IPS-20b (cell line): ENCODE measurements at regions not wholly inside any gene's neighbourhood (a gene's known extent, or its start where the extent isn't known, plus 50 kb on each side); places are given as distances from the start of the nearest gene placed in this dataset.

ENCODE experiments used
- H3K27ac ChIP-seq: one replicate; pipeline ENCODE4 v1.5.1; 2013; ENCODE audit warnings: low read length
- H3K27me3 ChIP-seq: 2 replicates; pipeline ENCODE4 v1.6.1; 2013; ENCODE audit warnings: mild to moderate bottlenecking, low read length, inconsistent platforms; ENCODE audit not compliant: insufficient read depth
- H3K36me3 ChIP-seq: 2 replicates; pipeline ENCODE4 v1.6.1; 2013; ENCODE audit warnings: low read depth, mild to moderate bottlenecking, inconsistent platforms, low read length, moderate library complexity; ENCODE audit not compliant: insufficient read depth
- H3K4me1 ChIP-seq: 2 replicates; pipeline ENCODE4 v1.6.1; 2013; ENCODE audit warnings: mild to moderate bottlenecking, control low read depth, inconsistent platforms, low read length, moderate library complexity; ENCODE audit not compliant: insufficient read depth
- H3K4me3 ChIP-seq: 2 replicates; pipeline ENCODE4 v1.5.1; 2013; ENCODE audit warnings: mild to moderate bottlenecking, low read length, inconsistent platforms
- H3K9ac ChIP-seq: 2 replicates; pipeline ENCODE4 v1.6.1; 2013; ENCODE audit warnings: low read depth, mild to moderate bottlenecking, inconsistent platforms, low read length, moderate library complexity
- H3K9me3 ChIP-seq: 2 replicates; pipeline ENCODE4 v1.6.1; 2013; ENCODE audit warnings: mild to moderate bottlenecking, low read depth, low read length, inconsistent platforms; ENCODE audit not compliant: insufficient read depth

- Histone ChIP-seq H3K36me3 (no peaks in the 10 kb centered on the region), H3K27ac (no peak overlapping the region)
These were observed 189.1 kb downstream of the BMP2 start for GRCh38 chr20:6956574-6956973.

DNA sequence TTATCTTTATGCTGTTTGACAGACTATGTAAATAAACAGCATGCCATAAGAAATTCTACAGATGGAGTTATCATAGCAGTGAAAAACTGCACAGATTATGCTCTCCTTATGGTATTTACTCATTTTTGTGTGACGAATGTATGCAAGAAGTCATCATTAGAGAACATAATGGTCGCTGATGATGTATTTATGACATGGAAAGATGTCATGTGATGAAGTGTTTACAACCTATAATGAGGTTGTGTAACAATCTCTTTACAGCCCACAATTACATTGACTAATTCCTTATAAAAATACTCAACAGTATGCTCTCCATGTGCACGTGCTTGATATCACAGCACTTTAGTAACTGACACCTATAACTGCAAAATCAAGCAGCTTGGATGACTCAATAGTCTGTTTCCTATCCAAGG, 192.4 kb downstream of the BMP2 start:
- no peaks in the 10 kb centered on the region for H3K27me3 ChIP-seq
- no peaks in the 10 kb centered on the region for H3K4me1 ChIP-seq
- H3K36me3 ChIP-seq: no peaks in the 10 kb centered on the region
- no peak overlapping the region for H3K4me3 ChIP-seq
- H3K9ac ChIP-seq: no peak overlapping the region
- no peak overlapping the region for H3K27ac ChIP-seq
- H3K9me3 ChIP-seq: no peaks in the 10 kb centered on the region

More at GRCh38 chr20:6956574-6956973, 189.1 kb downstream of the BMP2 start:
- Histone ChIP-seq H3K9ac (no peak overlapping the region), H3K4me3 (no peak overlapping the region), H3K4me1 (no peaks in the 10 kb centered on the region), H3K9me3 (no peaks in the 10 kb centered on the region; the same call in 1 of the 2 replicates), H3K27me3 (no peaks in the 10 kb centered on the region)

DNA sequence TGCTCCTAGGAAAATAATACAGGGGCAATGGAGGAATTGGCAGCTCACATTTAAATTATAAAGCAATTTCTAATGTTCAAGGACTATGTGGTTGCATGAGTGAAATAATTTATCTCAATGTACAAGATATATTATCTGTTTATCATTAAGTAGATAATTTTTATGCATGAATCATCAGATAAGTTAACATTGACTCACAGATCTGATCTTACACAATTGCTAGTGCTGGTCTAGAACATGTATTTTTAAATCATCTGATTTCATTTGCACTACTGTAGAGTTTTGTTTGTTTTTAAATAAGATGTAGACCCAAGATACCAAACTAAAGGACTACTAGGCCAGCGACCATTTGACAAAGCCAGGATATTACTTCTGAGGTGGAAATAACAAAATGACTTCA, 199.2 kb downstream of the BMP2 start:
- Histone ChIP-seq H3K4me3 (no peak overlapping the region), H3K27ac (no peak overlapping the region), H3K27me3 (no peaks in the 10 kb centered on the region), H3K4me1 (no peaks in the 10 kb centered on the region), H3K36me3 (no peaks in the 10 kb centered on the region), H3K9ac (no peak overlapping the region), H3K9me3 (no peaks in the 10 kb centered on the region)

DNA sequence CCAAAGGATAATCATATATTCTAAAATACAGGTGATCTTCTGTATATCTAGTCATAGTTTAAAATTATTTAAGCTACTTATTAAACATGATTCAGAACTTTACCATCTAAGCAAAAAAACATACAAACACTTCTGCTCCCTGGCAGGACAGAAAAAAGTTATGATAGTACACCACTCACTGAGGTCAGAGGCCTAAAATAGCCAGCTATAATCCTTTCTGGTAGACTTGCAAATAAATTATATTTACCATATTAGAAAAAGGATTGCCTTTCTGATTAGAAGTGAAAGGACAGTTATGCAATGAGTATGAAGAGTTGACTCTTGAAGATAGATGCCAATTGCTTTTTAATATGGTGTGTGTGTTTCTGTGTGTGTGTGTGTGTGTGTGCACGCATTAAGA, 207.4 kb downstream of the BMP2 start:
- no peak overlapping the region for H3K4me3 ChIP-seq
- H3K27me3 ChIP-seq: no peaks in the 10 kb centered on the region
- H3K9me3 ChIP-seq: no peaks in the 10 kb centered on the region
- H3K4me1 ChIP-seq: no peaks in the 10 kb centered on the region
- H3K9ac ChIP-seq: no peak overlapping the region
- H3K36me3 ChIP-seq: no peaks in the 10 kb centered on the region
- no peak overlapping the region for H3K27ac ChIP-seq

- Histone ChIP-seq H3K36me3 (no peaks in the 10 kb centered on the region), H3K9ac (no peak overlapping the region), H3K27ac (no peak overlapping the region), H3K9me3 (no peaks in the 10 kb centered on the region), H3K27me3 (no peaks in the 10 kb centered on the region), H3K4me3 (no peak overlapping the region), H3K4me1 (no peaks in the 10 kb centered on the region)
These were observed 207.8 kb downstream of the BMP2 start for GRCh38 chr20:6975311-6975710.

GRCh38 chr20:6976106-6976900, 208.8 kb downstream of the BMP2 start:
- Histone ChIP-seq H3K9ac (no peak overlapping the region), H3K27me3 (no peaks in the 10 kb centered on the region), H3K36me3 (no peaks in the 10 kb centered on the region), H3K4me1 (no peaks in the 10 kb centered on the region), H3K9me3 (no peaks in the 10 kb centered on the region), H3K4me3 (no peak overlapping the region), H3K27ac (no peak overlapping the region)

- Histone ChIP-seq H3K9ac (no peak overlapping the region), H3K36me3 (no peaks in the 10 kb centered on the region), H3K27me3 (no peaks in the 10 kb centered on the region), H3K4me1 (no peaks in the 10 kb centered on the region), H3K9me3 (no peaks in the 10 kb centered on the region; the same call in 1 of the 2 replicates), H3K4me3 (no peak overlapping the region), H3K27ac (no peak overlapping the region)
These were observed 212.1 kb downstream of the BMP2 start for GRCh38 chr20:6979621-6980020.

GRCh38 chr20:6993011-6993410, 225.5 kb downstream of the BMP2 start:
- H3K27me3 ChIP-seq: no peaks in the 10 kb centered on the region
- no peak overlapping the region for H3K4me3 ChIP-seq
- H3K27ac ChIP-seq: no peak overlapping the region
- H3K9ac ChIP-seq: no peak overlapping the region
- no peaks in the 10 kb centered on the region for H3K36me3 ChIP-seq
- H3K9me3 ChIP-seq: no peaks in the 10 kb centered on the region
- no peaks in the 10 kb centered on the region for H3K4me1 ChIP-seq

- Histone ChIP-seq H3K9ac (no peak overlapping the region), H3K9me3 (no peaks in the 10 kb centered on the region), H3K27ac (no peak overlapping the region), H3K36me3 (no peaks in the 10 kb centered on the region), H3K27me3 (no peaks in the 10 kb centered on the region), H3K4me1 (no peaks in the 10 kb centered on the region), H3K4me3 (no peak overlapping the region)
These were observed 226.0 kb downstream of the BMP2 start for GRCh38 chr20:6993511-6993910.

DNA sequence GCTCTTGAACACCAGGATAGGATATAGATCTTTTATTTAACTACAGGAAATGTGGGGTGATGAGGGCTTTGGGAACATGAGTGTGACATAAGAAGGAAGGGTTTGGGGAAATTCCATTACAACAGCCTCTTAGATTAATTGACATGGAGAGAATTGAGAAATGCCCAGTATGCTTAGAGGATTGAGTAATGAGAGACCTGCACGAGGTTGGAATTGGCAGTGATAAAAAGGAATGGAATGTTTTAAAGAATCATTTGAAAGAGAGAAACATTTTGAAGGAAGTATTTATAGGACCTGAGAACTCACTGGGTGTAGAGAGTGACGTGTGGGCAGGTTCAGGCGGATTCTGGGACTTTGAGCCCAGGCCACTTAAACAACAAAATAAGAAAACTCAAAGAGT, 227.0 kb downstream of the BMP2 start:
- Histone ChIP-seq H3K36me3 (no peaks in the 10 kb centered on the region), H3K4me3 (no peak overlapping the region), H3K9me3 (no peaks in the 10 kb centered on the region), H3K27me3 (no peaks in the 10 kb centered on the region), H3K9ac (no peak overlapping the region), H3K4me1 (no peaks in the 10 kb centered on the region), H3K27ac (no peak overlapping the region)

DNA sequence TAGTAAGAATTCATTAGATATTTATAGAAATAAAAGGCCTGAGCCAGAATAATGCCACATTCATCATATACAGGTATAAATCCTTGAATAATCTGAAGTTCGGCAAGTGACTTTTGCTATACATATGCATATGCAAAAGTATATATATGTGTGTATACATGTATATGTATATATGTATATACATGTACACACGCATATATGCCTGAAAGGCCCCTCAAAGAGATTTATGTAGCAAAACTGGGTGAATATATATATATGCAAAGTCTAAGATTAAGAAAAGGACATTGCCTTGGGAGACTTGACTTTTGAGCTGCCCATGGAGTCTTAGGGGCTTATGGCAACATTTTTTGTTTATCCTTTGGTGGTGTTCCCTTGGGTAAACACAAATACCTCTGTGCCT, 231.4 kb downstream of the BMP2 start:
- H3K9ac ChIP-seq: no peak overlapping the region

DNA sequence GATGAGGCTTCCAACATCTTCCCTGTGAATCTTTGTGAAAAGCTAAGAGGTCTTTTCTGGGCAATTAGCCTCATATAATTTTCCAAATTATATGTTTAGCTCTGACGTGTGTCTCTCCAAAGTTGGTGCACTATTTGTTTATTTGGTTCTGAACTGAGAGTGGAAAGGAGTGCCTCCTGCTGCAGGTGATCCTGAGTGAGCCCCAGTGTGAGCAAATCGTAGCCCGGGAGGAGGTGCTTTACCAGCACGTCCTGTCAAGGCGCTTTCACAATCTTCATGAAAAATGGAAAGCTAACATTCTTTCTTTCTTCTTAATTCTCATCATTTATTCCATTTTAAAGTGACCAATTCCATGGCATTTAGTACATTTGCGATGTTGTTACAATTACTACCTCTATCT, 231.9 kb downstream of the BMP2 start:
- Histone ChIP-seq H3K9ac (no peak overlapping the region), H3K27ac (no peak overlapping the region), H3K4me1 (no peaks in the 10 kb centered on the region), H3K27me3 (no peaks in the 10 kb centered on the region), H3K4me3 (no peak overlapping the region), H3K9me3 (no peaks in the 10 kb centered on the region), H3K36me3 (no peaks in the 10 kb centered on the region)

More for the DNA sequence above, 231.4 kb downstream of the BMP2 start:
- Histone ChIP-seq H3K4me3 (no peak overlapping the region), H3K9me3 (no peaks in the 10 kb centered on the region), H3K4me1 (no peaks in the 10 kb centered on the region), H3K36me3 (no peaks in the 10 kb centered on the region), H3K27ac (no peak overlapping the region), H3K27me3 (no peaks in the 10 kb centered on the region)
